CD4-positive, alpha-beta T cell treated with Interleukin-17A for 4 hours (primary cell): ENCODE measurements at regions not wholly inside any gene's neighbourhood (a gene's known extent, or its start where the extent isn't known, plus 50 kb on each side); places are given as distances from the start of the nearest gene placed in this dataset.
"Not testable (repeated sequence)": the region's sequence is repeated elsewhere in the genome, so short reads cannot be mapped to it uniquely, and the experiment has no call there.

Source experiments
- DNase-seq: peaks from one replicate; pipeline ENCODE4 v3.0.0-alpha.2; 2020; ENCODE audit warnings: mixed read lengths

DNA sequence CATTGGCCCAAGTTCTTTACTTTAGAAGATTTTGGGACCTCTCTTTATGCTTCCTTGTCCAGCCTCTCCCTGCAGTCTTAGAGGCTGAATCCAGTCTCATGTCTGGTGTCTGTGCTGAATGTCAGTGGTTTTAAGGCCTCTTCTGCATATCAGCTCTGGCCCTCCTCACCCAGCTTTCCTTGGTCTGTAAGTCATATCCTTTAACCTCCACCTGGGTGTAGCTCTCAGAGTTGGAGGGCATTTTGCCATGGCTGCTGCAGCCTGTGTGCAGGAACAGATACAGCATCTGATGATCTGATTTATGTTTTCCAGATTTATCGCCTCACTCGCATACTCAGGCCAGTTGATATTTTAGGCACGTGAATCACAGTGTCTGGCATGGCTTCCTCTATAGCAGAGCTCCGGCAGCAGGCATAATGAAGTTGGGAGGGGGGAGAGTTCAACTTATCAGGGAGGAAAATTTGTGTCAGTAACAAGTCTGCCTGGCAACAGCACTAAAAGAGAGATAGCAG, 335.0 kb downstream of the PCNX1 start:
- DNase-seq, result no peak

DNA sequence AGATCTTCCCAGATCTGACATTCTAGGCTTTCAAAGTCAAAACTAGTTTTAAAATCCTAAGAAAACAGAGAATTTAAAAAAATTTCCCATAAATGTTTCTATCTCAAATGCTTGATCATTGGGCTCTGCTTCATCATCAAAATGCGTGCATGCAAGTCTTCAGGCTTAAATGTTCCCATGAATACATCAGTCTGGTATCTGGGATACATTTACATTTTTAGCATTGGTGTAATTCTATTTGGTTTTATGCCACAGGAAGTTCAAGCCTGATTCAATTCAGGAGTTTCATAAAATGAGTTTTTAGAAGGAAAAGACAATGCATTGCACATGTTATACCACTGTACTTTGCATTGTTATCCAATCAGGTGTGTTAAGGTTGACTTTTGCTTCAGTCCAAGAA, 336.4 kb downstream of the PCNX1 start:
- DNase-seq, result no peak

DNA sequence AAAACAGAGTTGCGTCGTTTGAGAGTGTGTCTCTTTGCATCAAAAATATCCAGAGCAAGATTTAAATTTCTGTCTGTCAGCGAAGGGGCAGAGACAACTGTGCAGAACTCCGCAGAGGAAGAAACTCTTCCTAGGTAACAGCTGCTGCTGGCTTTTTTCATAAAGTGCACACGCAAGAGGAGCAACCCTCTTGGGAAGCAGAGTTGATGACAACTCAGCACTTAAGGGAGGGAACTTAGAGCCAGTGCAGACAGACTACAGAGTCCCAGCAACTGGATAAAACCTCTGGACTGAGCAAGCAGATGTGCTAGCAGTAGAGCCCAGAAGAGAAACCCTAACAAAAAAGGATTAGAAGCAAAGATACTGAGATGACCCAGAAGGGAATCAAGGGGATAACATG, 337.1 kb downstream of the PCNX1 start:
- no peak for DNase-seq

DNA sequence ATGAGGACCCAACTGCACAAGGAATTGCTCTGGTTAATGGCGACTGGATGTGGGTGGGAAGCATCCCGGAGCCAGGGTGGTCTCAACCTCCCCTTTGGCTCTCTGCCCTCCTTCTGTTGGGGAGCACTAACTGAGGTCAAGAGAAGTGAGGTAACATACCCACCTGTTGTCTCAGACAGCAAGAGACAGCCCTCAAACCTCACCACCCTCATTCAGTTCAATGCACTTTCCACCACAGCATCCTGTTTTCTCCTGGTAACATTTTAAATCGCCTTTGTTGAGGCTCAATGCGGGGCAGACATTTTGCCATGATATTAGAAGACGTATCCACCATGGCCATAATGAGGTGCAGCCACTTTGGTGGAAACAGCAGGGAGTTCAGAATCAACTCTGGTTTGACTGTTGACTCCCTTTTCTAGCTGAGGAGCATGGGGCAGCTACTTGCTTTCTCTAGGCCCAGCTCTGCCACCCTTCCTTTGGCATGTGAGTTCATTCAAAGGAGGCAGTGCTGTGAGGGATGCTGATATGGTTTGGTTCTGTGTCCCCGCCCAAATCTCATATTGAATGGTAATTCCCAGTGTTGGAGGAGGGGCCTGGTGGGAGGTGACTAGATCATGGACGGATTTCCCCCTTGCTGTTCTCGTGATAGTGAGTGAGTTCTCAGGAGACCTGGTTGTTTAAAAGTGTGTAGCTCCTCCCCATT, 338.6 kb downstream of the PCNX1 start:
- DNase-seq, result no peak

DNA sequence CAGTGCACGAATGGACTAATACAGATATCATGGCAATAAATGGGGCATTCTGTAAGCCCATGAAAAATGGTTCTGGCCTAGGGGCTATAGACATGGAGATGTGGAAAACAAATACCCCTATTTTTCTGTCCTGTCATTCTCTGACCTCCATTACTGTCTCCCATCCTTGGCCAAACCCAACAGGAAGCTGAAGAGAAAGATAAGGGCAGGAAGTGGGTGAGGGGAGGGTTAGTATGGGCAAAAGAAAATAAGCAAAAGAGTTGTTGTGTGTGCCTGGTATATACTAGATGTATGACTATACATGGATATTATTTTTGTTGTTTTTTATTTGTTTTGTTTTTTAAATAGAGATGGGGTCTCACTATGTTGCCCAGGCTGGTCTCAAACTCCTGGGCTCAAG, 339.3 kb downstream of the PCNX1 start:
- DNase-seq, result no peak

DNA sequence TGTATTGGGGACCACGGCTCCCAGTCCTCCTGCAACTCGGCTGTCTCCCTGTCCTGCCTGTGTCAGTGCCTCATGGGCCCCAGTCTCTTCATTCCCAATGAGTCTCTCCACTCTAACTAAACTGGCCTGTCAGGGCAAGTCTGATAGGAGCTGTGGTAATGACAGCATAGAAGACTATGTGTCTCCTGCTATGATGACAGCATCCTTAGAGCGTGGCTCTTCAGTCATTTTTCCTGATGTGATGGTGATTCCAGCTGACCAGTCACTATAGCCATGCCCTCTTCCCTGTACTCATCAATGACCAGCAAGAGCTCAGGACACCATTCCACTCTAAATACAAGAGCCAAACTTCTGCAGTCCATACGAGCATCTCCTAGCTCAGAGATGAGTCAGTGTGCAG, 339.8 kb downstream of the PCNX1 start:
- no peak for DNase-seq

DNA sequence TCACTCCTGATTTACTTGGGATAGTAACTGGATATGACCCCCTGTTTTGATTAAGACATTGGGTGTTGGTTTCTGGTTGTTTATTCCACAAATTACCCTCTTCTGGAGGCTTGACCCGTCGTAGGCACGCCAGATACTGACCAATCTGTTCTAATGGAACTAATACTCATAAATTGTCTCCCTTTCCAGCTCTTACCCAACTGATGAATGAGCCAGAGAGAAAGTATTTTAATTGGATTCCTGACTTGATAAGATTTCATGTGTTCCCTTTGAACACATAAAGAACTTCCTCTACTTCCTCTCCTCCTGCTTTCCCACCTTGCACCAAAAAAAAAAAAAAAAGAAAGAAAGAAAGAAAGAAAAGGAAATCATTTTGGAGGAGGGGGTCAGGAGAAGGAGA, 340.9 kb downstream of the PCNX1 start:
- no peak for DNase-seq

DNA sequence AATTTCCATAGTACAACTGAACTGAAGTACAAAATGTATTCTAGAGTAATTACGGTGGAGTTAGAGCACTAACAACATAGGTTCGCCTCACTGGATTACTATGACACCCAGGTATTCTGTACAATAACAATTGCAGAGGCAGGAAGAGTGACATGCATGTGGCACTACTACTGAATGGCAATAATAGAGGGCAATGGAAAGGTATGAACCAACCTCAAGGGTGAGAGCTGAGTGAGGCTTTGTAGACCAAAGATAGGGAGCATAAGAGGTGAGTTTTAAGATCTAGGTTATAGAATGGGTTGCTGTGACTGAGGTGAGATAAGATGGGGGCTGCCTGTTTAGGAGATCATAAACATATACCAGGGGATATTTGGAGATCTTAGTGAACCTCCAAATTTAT, 343.1 kb downstream of the PCNX1 start:
- DNase-seq, result no peak

DNA sequence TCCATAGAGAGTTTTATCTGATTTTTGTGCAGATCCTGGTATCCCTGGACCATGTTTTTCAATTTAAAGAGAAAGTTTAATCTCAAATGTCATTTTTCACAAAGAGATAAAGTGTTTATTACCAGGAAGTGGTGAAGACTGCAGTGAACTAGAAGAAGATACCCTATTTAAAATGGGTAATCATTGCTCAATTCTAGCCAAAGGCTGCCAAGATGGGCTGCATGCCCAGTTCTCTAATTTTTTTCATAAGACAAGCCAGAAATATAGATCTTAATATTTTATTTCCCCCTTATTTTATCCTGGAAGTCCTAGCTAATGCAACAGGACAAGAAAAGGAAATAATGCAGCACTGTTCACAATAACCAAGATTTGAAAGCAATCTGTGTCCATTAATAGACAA, 343.5 kb downstream of the PCNX1 start:
- DNase-seq, result no peak

DNA sequence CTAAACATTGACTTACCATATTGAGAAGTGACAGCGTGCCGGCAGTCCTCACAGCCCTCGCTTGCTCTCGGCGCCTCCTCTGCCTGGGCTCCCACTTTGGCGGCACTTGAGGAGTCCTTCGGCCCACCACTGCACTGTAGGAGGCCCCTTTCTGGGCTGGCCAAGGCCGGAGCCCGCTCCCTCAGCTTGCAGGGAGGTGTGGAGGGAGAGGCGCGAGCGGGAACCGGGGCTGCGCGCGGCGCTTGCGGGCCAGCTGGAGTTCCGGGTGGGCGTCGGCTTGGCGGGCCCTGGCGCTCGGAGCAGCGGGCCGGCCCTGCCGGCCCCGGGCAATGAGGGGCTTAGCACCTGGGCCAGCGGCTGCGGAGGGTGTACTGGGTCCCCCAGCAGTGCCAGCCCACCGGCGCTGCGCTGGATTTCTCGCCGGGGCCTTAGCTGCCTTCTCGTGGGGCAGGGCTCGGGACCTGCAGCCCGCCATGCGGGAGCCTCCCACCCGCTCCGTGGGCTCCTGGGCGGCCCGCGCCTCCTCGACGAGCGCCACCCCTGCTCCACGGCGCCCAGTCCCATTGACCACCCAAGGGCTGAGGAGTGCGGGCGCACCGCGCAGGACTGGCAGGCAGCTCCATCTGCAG, 346.9 kb downstream of the PCNX1 start:
- not testable (repeated sequence) for DNase-seq

DNA sequence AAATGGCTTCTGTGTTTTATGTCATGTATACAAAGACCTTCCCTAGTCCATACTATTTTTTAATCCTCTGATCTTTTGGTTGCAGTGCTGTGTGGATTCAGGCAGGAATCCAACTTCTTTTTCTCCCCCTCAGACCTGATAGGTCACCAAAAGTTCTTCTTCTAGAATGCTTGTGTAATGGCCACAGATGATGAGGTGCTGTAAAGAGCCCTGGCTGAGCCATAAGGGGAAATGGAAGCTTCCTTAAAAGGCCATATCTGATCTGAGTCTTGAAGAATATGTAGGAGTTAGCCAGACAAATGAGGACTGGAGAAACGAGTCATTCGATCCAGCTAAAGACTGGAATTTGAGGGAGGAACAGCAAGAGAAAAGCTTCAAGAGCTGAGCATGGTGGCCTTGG, 353.9 kb downstream of the PCNX1 start:
- DNase-seq, result no peak

DNA sequence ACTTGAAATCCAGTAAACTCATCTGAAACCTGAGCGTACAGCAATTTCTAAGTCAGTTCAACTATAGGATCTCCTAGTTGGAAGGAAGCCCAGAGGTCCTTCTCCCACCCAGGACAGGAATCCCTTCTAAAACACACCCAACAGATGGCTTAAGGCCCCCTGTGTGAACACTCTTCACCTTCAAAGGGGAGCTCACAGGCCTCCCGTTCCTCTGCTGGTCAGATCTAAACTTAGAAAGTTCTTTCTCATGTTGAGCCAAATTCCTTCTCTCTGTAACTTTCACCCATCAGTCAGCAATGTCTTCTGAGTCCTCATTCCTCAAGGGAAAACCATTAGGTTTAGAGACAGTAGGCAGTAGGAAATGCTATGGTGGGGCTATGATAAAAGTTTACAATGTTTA, 355.2 kb downstream of the PCNX1 start:
- DNase-seq, result no peak

DNA sequence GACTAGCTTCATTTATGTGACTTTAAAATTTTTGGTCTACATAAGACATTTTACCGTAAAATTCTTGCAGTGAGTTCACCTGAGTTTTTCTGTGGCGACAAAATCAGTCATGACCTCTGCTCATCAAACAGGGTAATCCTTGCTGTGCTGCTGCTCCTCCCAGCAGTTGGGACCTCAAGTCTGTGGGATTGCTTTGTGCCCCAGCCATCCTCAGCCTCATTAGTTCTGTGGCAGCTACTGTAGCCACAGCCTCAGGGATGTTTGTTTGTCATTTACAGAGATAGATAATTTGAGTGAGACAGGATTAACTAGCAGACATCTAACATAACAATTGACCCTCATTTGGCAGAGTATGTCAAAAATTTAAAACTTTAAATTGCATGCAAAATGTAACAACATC, 357.0 kb downstream of the PCNX1 start:
- no peak for DNase-seq

DNA sequence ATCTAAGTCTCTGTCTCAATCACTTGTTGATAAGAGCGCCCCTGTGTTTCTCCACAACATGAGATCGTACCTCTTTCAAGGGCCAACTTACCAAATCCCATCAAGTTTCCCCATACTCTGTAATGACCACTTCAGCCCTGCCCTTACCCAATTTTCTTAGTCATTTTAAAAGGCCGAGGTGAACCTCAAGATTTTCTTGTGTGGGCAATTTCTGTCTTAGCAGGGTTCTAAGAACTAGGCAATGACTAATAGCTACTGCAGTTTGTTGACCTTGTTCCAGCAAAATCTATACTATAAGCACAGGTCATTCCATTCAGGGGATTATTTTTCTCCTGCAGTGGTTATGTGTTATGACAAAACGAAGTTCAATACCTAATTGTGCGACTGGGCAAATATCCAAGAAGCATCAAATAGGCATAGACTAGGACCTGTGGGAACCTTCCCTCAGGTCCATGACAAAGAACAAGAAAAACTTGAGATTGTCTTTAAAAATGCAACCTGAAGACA, 359.8 kb downstream of the PCNX1 start:
- no peak for DNase-seq

DNA sequence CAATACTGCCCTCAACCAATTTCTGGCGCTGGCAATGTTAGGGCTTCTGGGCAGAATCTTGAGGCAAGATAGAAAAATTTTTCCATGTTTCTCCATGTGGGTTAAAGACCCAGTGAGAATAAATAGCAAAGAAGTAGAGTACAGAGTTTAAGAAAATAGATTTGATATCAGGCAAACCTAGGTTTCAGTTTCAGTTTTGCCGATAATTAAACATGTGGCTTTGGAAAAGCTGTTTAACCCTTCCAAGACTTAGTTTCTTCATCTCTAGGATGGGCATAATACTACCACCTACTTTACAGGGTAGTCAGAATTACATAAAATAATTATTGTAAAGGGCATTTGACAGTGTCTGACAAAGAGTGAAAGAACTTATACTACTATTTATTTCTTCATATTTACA, 360.4 kb downstream of the PCNX1 start:
- no peak for DNase-seq

DNA sequence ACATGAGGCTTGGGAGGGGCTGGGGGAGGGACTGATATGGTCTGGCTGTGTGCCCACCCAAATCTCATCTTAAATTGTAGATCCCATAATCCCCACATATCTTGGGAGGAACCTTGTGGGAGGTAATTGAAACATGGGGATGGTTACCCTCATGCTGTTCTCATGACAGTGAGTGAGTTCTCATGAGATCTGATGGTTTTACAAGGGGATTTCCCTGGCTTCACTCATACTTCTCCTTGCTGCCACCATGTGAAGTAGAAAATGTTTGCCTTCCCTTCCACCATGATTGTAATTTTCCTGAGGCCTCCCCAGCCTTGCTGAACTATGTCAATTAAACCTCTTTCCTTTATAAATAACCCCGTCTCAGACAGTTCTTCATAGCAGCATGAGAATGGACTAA, 362.9 kb downstream of the PCNX1 start:
- DNase-seq, result no peak

DNA sequence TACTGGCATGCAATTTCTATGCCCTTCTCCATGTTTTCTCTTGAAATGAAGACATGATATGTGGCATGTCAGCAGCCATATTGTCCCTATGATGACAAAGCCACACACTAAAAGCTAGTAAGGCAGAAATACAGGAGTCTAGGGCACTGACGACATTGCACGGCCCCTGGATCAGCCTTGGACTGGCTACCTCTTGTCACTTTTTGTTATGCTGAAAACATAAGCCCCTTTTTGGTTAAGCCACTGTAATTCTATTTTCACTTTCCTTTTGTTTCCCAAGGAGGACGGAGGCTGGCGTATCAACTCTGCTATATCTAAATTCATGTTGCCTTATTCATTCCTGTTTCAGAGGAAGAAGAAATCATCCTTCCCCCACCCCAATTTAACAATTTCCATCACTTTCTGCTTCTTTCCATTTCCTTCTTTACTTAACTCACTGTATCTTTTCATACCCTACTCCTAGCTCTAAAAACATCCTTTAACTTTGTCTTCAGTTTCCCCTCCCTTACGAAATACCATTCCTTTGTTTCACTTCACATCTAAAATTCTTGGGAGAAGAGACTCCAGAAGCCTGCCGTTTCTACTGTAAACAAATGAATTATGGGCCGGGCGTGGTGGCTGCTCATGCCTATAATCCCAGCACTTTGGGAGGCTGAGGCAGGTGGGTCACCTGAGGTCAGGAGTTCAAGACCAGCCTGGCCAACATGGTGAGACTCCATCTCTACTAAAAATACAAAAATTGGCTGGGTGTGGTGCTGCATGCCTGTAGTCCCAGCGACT, 364.1 kb downstream of the PCNX1 start:
- DNase-seq, result no peak

DNA sequence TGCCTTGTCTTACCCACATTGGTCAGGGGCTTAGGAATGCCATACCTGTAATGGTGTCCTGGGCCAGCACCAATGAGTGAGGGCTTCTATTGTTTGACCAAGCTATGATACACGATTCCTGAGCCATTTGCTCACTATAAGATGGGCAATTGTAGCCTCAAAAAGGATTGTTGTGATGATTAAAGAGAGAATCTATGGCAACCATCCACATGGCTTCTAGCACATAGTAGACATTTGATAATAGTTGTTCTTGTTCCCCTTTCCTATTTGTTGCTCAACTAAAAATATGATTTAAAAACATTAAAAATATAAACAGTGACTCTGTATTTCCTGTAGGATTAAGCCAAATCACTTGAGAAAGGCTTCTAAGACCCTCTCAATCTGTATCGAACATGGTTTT, 366.1 kb downstream of the PCNX1 start:
- DNase-seq, result no peak

DNA sequence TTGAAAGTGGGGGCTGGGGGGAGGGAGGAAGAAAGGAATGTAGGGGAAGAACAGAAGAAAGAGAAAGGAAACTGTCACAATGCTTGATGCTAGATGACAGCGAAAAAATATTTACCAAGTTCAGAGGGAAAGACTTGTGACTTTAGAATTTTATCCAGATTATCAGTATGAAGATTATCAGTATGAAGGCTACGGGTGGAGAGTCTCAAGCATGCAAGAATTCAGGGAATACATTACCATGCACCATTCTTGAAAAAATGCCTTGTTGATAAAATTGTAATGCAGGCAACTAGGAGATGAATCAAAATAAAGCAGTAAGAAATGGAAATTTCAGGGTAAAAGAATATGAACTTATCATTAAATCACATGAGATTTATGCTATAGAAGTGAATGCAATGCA, 376.8 kb downstream of the PCNX1 start:
- no peak for DNase-seq

DNA sequence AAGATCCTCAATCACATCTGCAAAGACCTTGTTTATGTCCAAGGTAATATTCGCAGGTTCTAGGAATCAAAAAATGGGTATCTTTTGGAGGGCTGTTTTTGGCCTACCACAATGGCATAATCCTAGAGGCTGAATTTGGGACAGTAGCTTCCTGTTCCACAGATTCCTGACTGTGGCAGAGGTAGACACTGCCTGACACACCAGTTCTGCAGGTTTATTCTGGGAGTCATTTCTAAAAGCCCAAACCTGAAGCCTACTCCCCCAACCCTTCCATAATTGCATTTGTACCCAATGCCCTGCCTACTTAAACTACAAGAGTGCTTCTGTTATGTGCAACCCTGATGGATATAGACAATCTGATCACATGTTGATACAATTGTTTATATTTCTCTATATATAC, 378.9 kb downstream of the PCNX1 start:
- DNase-seq, result no peak

DNA sequence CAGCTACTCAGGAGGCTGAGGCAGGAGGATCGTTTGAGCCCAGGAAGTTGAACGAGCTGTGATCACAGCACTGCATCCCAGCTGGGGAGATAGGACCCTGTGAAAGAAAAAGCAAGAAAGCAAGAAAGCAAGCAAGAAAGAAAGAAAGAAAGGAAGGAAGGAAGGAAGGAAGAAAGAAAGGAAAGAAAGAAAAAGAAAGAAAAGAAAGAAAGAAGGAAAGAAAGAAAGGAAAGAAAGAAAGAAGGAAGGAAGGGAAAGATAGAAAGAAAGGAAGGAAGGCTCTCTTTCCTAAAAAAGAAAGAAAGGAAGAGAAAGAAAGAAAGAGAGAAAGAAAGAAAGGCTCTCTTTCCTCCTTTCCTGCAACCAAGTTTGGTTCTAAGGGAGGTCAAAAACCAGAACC, 380.3 kb downstream of the PCNX1 start:
- no peak for DNase-seq

DNA sequence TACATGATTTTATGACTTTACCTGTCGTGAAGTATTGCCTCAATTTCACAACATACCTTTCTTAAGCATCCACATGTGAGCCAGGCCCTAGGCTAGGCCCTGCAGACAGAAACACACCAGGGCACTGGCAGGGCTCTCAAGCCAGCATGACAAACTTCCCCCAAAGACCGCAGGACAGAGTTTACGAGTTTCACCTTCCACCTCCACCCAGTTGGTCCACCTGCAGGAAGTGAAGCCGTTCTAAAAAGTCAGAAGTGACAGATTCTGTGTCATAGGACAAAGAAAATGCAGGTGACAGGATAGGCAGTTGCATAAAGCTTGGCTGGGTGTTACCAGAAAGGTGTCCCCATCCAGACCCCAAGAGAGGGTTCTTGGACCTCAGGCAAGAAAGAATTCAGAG, 382.3 kb downstream of the PCNX1 start:
- DNase-seq, result no peak

DNA sequence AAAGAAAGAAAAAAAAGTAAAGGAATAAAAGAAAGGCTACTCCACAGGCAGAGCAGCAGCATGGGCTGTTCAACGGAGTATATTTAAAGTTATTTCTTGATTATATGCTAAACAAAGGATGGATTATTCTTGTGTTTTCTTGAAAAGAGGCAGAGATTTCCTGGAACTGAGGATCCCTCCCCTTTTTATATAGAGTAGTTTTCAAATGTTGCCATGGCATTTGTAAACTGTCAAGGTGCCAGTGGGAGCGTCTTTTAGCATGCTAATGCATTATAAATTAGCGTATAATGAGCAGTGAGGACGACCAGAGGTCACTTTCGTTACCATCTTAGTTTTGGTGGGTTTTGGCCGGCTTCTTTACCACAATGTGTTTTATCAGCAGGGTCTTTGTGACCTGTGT, 383.0 kb downstream of the PCNX1 start:
- no peak for DNase-seq

DNA sequence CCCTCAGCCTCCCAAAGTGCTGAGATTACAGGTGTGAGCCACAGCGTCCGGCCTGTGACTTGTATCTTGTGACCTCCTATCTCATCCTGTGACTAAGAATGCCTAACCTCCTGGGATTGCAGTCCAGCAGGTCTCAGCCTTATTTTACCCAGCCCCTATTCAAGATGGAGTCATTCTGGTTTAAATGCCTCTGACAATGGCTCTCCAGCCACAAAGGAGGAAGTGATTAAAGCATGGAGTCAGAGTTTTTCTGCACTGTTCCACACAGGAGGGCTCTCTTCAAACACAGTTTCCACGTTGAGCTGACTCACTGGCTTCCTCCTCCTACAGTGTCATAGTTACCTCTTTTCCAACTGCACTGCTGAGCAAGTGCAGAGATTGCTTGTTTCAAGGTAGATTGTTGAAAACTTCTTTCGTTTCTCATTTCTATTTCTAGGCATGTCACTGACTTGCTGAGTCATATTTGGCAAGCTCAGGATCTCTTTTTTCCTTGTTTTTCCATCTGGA, 383.8 kb downstream of the PCNX1 start:
- no peak for DNase-seq
